ENCODE measurements at regions not wholly inside any gene's neighbourhood (a gene's known extent, or its start where the extent isn't known, plus 50 kb on each side); places are given as distances from the start of the nearest gene placed in this dataset.
"Not testable (repeated sequence)": the region's sequence is repeated elsewhere in the genome, so short reads cannot be mapped to it uniquely, and the experiment has no call there.

- intact Hi-C loops (cut with micrococcal nuclease), result no loop called here
These were observed 1568.4 kb downstream of the GRIK2 start for GRCh38 chr6:102961902-102962301.

- intact Hi-C loops (cut with micrococcal nuclease), result no loop called here
These were observed 1557.5 kb downstream of the GRIK2 start for GRCh38 chr6:102950967-102951366.

- intact Hi-C loops (cut with micrococcal nuclease), result no loop called here
These were observed 1551.0 kb downstream of the GRIK2 start for GRCh38 chr6:102944475-102944874.

- intact Hi-C loops (cut with micrococcal nuclease), result no loop called here
These were observed 1548.7 kb downstream of the GRIK2 start for GRCh38 chr6:102942206-102942605.

GRCh38 chr6:102936959-102937358 lies 1543.5 kb downstream of the GRIK2 start:
- intact Hi-C loops (cut with micrococcal nuclease), result no loop called here

- intact Hi-C loops (cut with micrococcal nuclease), result no loop called here
These were observed 1534.6 kb downstream of the GRIK2 start for GRCh38 chr6:102928109-102928508.

- intact Hi-C loops (cut with micrococcal nuclease), result no loop called here
These were observed 1524.7 kb downstream of the GRIK2 start for GRCh38 chr6:102918161-102918560.

GRCh38 chr6:102911571-102911970 lies 1518.1 kb downstream of the GRIK2 start:
- intact Hi-C loops (cut with micrococcal nuclease), result no loop called here

GRCh38 chr6:102910701-102911139 lies 1517.2 kb downstream of the GRIK2 start:
- intact Hi-C loops (cut with micrococcal nuclease), result not testable (repeated sequence)

GRCh38 chr6:102907181-102907580 lies 1513.7 kb downstream of the GRIK2 start:
- intact Hi-C loops (cut with micrococcal nuclease), result no loop called here

GRCh38 chr6:102902471-102902870 lies 1509.0 kb downstream of the GRIK2 start:
- intact Hi-C loops (cut with micrococcal nuclease), result no loop called here

- intact Hi-C loops (cut with micrococcal nuclease), result no loop called here
These were observed 1502.2 kb downstream of the GRIK2 start for GRCh38 chr6:102895683-102896082.

- intact Hi-C loops (cut with micrococcal nuclease), result no loop called here
These were observed 1491.7 kb downstream of the GRIK2 start for GRCh38 chr6:102885165-102885564.

- intact Hi-C loops (cut with micrococcal nuclease), result no loop called here
These were observed 1459.9 kb downstream of the GRIK2 start for GRCh38 chr6:102853249-102853955.

GRCh38 chr6:102848796-102849195 lies 1455.3 kb downstream of the GRIK2 start:
- intact Hi-C loops (cut with micrococcal nuclease), result no loop called here

GRCh38 chr6:102848210-102848609 lies 1454.7 kb downstream of the GRIK2 start:
- intact Hi-C loops (cut with micrococcal nuclease), result no loop called here

GRCh38 chr6:102841060-102841459 lies 1447.6 kb downstream of the GRIK2 start:
- intact Hi-C loops (cut with micrococcal nuclease), result no loop called here

- intact Hi-C loops (cut with micrococcal nuclease), result no loop called here
These were observed 1438.5 kb downstream of the GRIK2 start for GRCh38 chr6:102832021-102832420.

- intact Hi-C loops (cut with micrococcal nuclease), result no loop called here
These were observed 1426.6 kb downstream of the GRIK2 start for GRCh38 chr6:102820098-102820497.

GRCh38 chr6:102815207-102815606 lies 1421.7 kb downstream of the GRIK2 start:
- intact Hi-C loops (cut with micrococcal nuclease), result no loop called here

GRCh38 chr6:102813489-102814275 lies 1420.2 kb downstream of the GRIK2 start:
- intact Hi-C loops (cut with micrococcal nuclease), result no loop called here

- intact Hi-C loops (cut with micrococcal nuclease), result no loop called here
These were observed 1418.7 kb downstream of the GRIK2 start for GRCh38 chr6:102812242-102812641.
